ENCODE measurements at regions not wholly inside any gene's neighbourhood (a gene's known extent, or its start where the extent isn't known, plus 50 kb on each side); places are given as distances from the start of the nearest gene placed in this dataset.

- Histone ChIP-seq H2BK120ac (ENCODE audit: low read depth, low read length) (no peak overlapping the region), H3K4me2 (ENCODE audit: low read depth, low read length) (no peak overlapping the region), H2AFZ (replicated peaks; ENCODE audit: low read length, poor library complexity) (no peak overlapping the region), H2AK9ac (replicated peaks; ENCODE audit: low read depth, low read length, poor library complexity) (no peak overlapping the region), H2BK5ac (ENCODE audit: low read depth, low read length, poor library complexity, severe bottlenecking) (no peak overlapping the region), H3K9me3 (ENCODE audit: control insufficient read depth, insufficient read depth, low read length) (no peaks in the 10 kb centered on the region), H3K9me1 (ENCODE audit: insufficient read depth, low read length) (no peaks in the 10 kb centered on the region), H4K8ac (ENCODE audit: low read depth in 2 of 2, low read length in 2 of 2) (no peak overlapping the region), H3K79me1 (ENCODE audit: low read depth in 1 of 2, low read length in 2 of 2) (no peaks in the 10 kb centered on the region), H3K9ac (ENCODE audit: low read depth, low read length) (no peak overlapping the region), H3K18ac (ENCODE audit: low read depth, low read length) (no peak overlapping the region), H3K23ac (ENCODE audit: low read depth, low read length) (no peak overlapping the region), H4K5ac (ENCODE audit: low read depth, low read length) (no peak overlapping the region), H3K4ac (ENCODE audit: low read depth, low read length) (no peak overlapping the region), H3K4me1 (ENCODE audit: control insufficient read depth, insufficient read depth, low read length) (no peaks in the 10 kb centered on the region), H3K56ac (ENCODE audit: extremely low read depth, insufficient read depth, low read length) (no peak overlapping the region), H2AK5ac (ENCODE audit: low read depth, low read length) (no peak overlapping the region), H3K4me3 (ENCODE audit: insufficient read depth, low read depth, low read length) (no peak overlapping the region), H4K91ac (ENCODE audit: insufficient read depth, low read depth, low read length) (no peak overlapping the region), H3K27ac (ENCODE audit: insufficient read depth, low read length) (no peak overlapping the region), H2BK20ac (ENCODE audit: low read depth, low read length) (no peak overlapping the region), H3K14ac (replicated peaks; ENCODE audit: low read depth, low read length) (no peak overlapping the region), H2BK15ac (ENCODE audit: low read depth, low read length) (no peak overlapping the region), H4K20me1 (ENCODE audit: insufficient read depth, low read length) (no peaks in the 10 kb centered on the region), H3K36me3 (ENCODE audit: control insufficient read depth, insufficient read depth, low read length) (no peaks in the 10 kb centered on the region), H3K27me3 (ENCODE audit: control insufficient read depth, insufficient read depth, low read length) (no peaks in the 10 kb centered on the region)
- dilution Hi-C loops (cut with HindIII; ENCODE audit: low sequenced_read_pairs, unreplicated experiment), result no loop called here
- in situ Hi-C loops (cut with MboI; ENCODE audit: low sequenced_read_pairs), result no loop called here
- no peak for ATAC-seq (ENCODE audit: low read depth)
- WGBS, 2 experiments (ENCODE audit: extremely low coverage in 2 of 2, insufficient read length in 1 of 2), result 100% methylated on average over 1 of the region's 6 CpGs; no CpG with 5 or more reads in 1 of the 2 experiments
- no peak for TF ChIP-seq RAD21 (IDR thresholded peaks at IDR 0.05; ENCODE audit: low read length)
- no peak for TF ChIP-seq ELK1 (IDR thresholded peaks at IDR 0.05; ENCODE audit: borderline replicate concordance, low read depth, low read length)
- TF ChIP-seq FOS (IDR thresholded peaks at IDR 0.05; ENCODE audit: low read depth, low read length), result no peak
- TF ChIP-seq CEBPB (IDR thresholded peaks at IDR 0.05; ENCODE audit: low read depth, low read length), result no peak
- no peak for TF ChIP-seq SMC3 (IDR thresholded peaks at IDR 0.05; ENCODE audit: low read depth, low read length)
- no peak for TF ChIP-seq RFX5 (IDR thresholded peaks at IDR 0.05; ENCODE audit: low read depth, low read length)
- TF ChIP-seq MXI1 (IDR thresholded peaks at IDR 0.05; ENCODE audit: borderline replicate concordance, low read depth, low read length), result no peak
- no peak for TF ChIP-seq MAZ (IDR thresholded peaks at IDR 0.05; ENCODE audit: borderline replicate concordance, low read depth, low read length)
- TF ChIP-seq NFE2L2 (IDR thresholded peaks at IDR 0.05; ENCODE audit: low read depth, low read length), result no peak
- TF ChIP-seq POLR2A (IDR thresholded peaks at IDR 0.05; ENCODE audit: low read depth, low read length), result no peak
- no peak for TF ChIP-seq RCOR1 (IDR thresholded peaks at IDR 0.05; ENCODE audit: insufficient replicate concordance, low read length)
- no peak for TF ChIP-seq CTCF (conservative IDR thresholded peaks at IDR 0.05; ENCODE audit: low read depth, low read length)
- TF ChIP-seq CHD1 (IDR thresholded peaks at IDR 0.05; ENCODE audit: low read depth, low read length), result no peak
- no peak for TF ChIP-seq USF2 (IDR thresholded peaks at IDR 0.05; ENCODE audit: low read depth, low read length)
- no peak for TF ChIP-seq MAFK (IDR thresholded peaks at IDR 0.05; ENCODE audit: low read depth, low read length)
- TF ChIP-seq BHLHE40 (IDR thresholded peaks at IDR 0.05; ENCODE audit: low read depth, low read length), result no peak
- ChIA-PET POLR2A (ENCODE audit: unreplicated experiment) (no interaction called here), CTCF (interaction anchor here (1.3 kb wide), 1 partner anchor 12 kb away, joined by 3 read pairs; no protein-coding TSS in a partner anchor)
- intact Hi-C loops (cut with micrococcal nuclease), result no loop called here
- no peak for DNase-seq
- BruUV-seq (replicated peaks), result no TSS peak
Measured at GRCh38 chr7:118000480-118001202, 127.4 kb upstream of the CTTNBP2 start.

Measured in IMR-90 (cell line).